Keratinocyte (primary cell): ENCODE measurements at regions not wholly inside any gene's neighbourhood (a gene's known extent, or its start where the extent isn't known, plus 50 kb on each side); places are given as distances from the start of the nearest gene placed in this dataset.
"Not testable (repeated sequence)": the region's sequence is repeated elsewhere in the genome, so short reads cannot be mapped to it uniquely, and the experiment has no call there.

ENCODE experiments used
- EZH2 ChIP-seq: IDR thresholded peaks from one replicate; pipeline ENCODE4 v1.6.1; 2012; ENCODE audit warnings: inconsistent platforms, mild to moderate bottlenecking, low read length, moderate library complexity
- TF ChIP-seq, protein P1 (sequence below), 3 experiments: IDR thresholded peaks in 1 of 3; conservative IDR thresholded peaks in 1 of 3; optimal IDR thresholded peaks in 1 of 3; 2 replicates in 2 of 3; 3 replicates in 1 of 3; pipeline versions ENCODE3 to v1.5.1; 2011; ENCODE audit warnings: low read length in 3 of 3, mild to moderate bottlenecking in 3 of 3, moderate library complexity in 2 of 3, control low read depth in 1 of 3, inconsistent platforms in 1 of 3; ENCODE audit not compliant: insufficient read depth in 2 of 3; ENCODE audit errors: extremely low read depth in 1 of 3

DNA sequence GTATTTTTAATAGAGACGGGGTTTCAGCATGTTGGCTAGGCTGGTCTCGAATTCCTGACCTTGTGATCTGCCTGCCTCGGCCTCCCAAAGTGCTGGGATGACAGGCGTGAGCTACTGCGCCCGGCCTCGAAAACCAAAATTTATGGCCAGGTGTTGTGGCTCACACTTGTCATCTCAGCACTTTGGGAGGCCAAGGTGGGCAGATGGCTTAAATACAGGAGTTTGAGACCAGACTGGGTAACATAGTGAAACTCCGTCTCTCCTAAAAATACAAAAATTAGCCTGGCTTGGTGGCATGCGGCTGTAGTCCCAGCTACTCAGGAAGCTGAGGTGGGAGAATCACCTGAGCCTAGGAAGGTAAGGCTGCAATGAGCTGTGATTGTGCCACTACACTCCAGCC, 80.1 kb downstream of the HAUS1 start:
- TF ChIP-seq, protein P1, sequence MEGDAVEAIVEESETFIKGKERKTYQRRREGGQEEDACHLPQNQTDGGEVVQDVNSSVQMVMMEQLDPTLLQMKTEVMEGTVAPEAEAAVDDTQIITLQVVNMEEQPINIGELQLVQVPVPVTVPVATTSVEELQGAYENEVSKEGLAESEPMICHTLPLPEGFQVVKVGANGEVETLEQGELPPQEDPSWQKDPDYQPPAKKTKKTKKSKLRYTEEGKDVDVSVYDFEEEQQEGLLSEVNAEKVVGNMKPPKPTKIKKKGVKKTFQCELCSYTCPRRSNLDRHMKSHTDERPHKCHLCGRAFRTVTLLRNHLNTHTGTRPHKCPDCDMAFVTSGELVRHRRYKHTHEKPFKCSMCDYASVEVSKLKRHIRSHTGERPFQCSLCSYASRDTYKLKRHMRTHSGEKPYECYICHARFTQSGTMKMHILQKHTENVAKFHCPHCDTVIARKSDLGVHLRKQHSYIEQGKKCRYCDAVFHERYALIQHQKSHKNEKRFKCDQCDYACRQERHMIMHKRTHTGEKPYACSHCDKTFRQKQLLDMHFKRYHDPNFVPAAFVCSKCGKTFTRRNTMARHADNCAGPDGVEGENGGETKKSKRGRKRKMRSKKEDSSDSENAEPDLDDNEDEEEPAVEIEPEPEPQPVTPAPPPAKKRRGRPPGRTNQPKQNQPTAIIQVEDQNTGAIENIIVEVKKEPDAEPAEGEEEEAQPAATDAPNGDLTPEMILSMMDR (optimal IDR thresholded peaks at IDR 0.05 in 1 of 3, IDR thresholded peaks at IDR 0.05 in 1 of 3, conservative IDR thresholded peaks at IDR 0.05 in 1 of 3; ENCODE audit: extremely low read depth in 1 of 3, insufficient read depth in 2 of 3, low read length in 3 of 3) = not testable (repeated sequence)
- TF ChIP-seq EZH2 = not testable (repeated sequence)
